CD4-positive, alpha-beta memory T cell (primary cell): ENCODE measurements at regions not wholly inside any gene's neighbourhood (a gene's known extent, or its start where the extent isn't known, plus 50 kb on each side); places are given as distances from the start of the nearest gene placed in this dataset.
"Not testable (repeated sequence)": the region's sequence is repeated elsewhere in the genome, so short reads cannot be mapped to it uniquely, and the experiment has no call there.

Experiments used
- CTCF ChIA-PET: fragments of 350-600 bp; sonication (Branson Sonifier 250); formaldehyde crosslinking; loops from one replicate; lab custom pipeline; 2021; ENCODE audit warnings: inconsistent platforms; ENCODE audit not compliant: partially characterized antibody; lab: Charles Lee
- POLR2A ChIA-PET: fragments of 350-600 bp; sonication (Branson Sonifier 250); formaldehyde crosslinking; loops from one replicate; lab custom pipeline; 2021; ENCODE audit not compliant: partially characterized antibody; lab: Charles Lee
- DNase-seq, 5 donors: peaks; one replicate each; pipeline versions ENCODE4 v3.0.0 to v3.0.0-alpha.2; 2020 to 2022; ENCODE audit warnings: mixed read lengths in 1 of 5
- H3K27ac ChIP-seq: one replicate; pipeline ENCODE4 v1.7.0; 2013; ENCODE audit warnings: low read depth, low read length
- H3K27me3 ChIP-seq: 2 replicates; pipeline ENCODE4 v1.7.0; 2013; ENCODE audit warnings: mild to moderate bottlenecking, low read length, moderate library complexity; ENCODE audit not compliant: insufficient read depth
- H3K36me3 ChIP-seq: 2 replicates; pipeline ENCODE4 v1.7.0; 2013; ENCODE audit warnings: mild to moderate bottlenecking, low read length, moderate library complexity; ENCODE audit not compliant: insufficient read depth
- H3K4me1 ChIP-seq: 2 replicates; pipeline ENCODE4 v1.7.0; 2013; ENCODE audit warnings: mild to moderate bottlenecking, low read length, moderate library complexity; ENCODE audit not compliant: insufficient read depth
- H3K4me3 ChIP-seq, 2 donors: one replicate each; pipeline ENCODE4 v1.7.0; 2013; ENCODE audit warnings: low read length in 2 of 2, mild to moderate bottlenecking in 1 of 2
- H3K9me3 ChIP-seq, 2 donors: one replicate each; pipeline ENCODE4 v1.7.0; 2013; ENCODE audit warnings: low read length in 2 of 2, control low read depth in 1 of 2; ENCODE audit not compliant: control insufficient read depth in 1 of 2
- H3K27ac Mint-ChIP-seq, 7 donors: one replicate each; pipeline ENCODE4 v1.8.0; 2020 to 2021; ENCODE audit warnings: mixed read lengths in 7 of 7, mild to moderate bottlenecking in 6 of 7, inconsistent platforms in 3 of 7, moderate library complexity in 3 of 7
- H3K27me3 Mint-ChIP-seq, 2 donors: one replicate each; pipeline ENCODE4 v1.8.0; 2020 to 2021; ENCODE audit warnings: mixed read lengths in 2 of 2
- H3K36me3 Mint-ChIP-seq, 2 donors: one replicate each; pipeline ENCODE4 v1.8.0; 2020 to 2021; ENCODE audit warnings: mixed read lengths in 2 of 2, inconsistent platforms in 1 of 2, mild to moderate bottlenecking in 1 of 2
- H3K4me1 Mint-ChIP-seq, 4 donors: one replicate each; pipeline ENCODE4 v1.8.0; 2020 to 2021; ENCODE audit warnings: mixed read lengths in 4 of 4, mild to moderate bottlenecking in 1 of 4
- H3K4me3 Mint-ChIP-seq, 8 donors: one replicate each; pipeline ENCODE4 v1.8.0; 2020 to 2021; ENCODE audit warnings: mixed read lengths in 8 of 8, mild to moderate bottlenecking in 7 of 8, moderate library complexity in 6 of 8, inconsistent platforms in 3 of 8
- H3K9me3 Mint-ChIP-seq, 8 donors: one replicate each; pipeline ENCODE4 v1.8.0; 2020 to 2021; ENCODE audit warnings: mixed read lengths in 8 of 8, mild to moderate bottlenecking in 5 of 8, inconsistent platforms in 3 of 8, moderate library complexity in 1 of 8
- intact Hi-C: fragments of 100-400 bp; cut with micrococcal nuclease; formaldehyde crosslinking; loops from one replicate; pipeline ENCODE4 v1.15.1; 2023

- Histone ChIP-seq H3K4me3 (no peak overlapping the region), H3K36me3 (no peaks in the 10 kb centered on the region), H3K9me3 (no peaks in the 10 kb centered on the region), H3K4me1 (no peaks in the 10 kb centered on the region), H3K27me3 (no peaks in the 10 kb centered on the region), H3K27ac (no peak overlapping the region)
- peaks cover 0 to 3% of the 10 kb centered on the region in 2 donors for H3K27me3 Mint-ChIP-seq
- CTCF ChIA-PET: interaction anchor here (0.9 kb wide), 1 partner anchor 252 kb away, joined by 3 read pairs; no protein-coding TSS in a partner anchor
- H3K9me3 Mint-ChIP-seq: peaks cover 0 to 2% (median 0%) of the 10 kb centered on the region in 8 donors
- no peak for DNase-seq
- no peaks in the 10 kb centered on the region for H3K4me1 Mint-ChIP-seq
- no peak overlapping the region for H3K4me3 Mint-ChIP-seq
- H3K36me3 Mint-ChIP-seq: no peaks in the 10 kb centered on the region
- H3K27ac Mint-ChIP-seq: no peak overlapping the region
- POLR2A ChIA-PET: no interaction called here
- intact Hi-C loops: no loop called here
Observed at GRCh38 chr9:89854715-89855475, 250.1 kb downstream of the GADD45G start.

- POLR2A ChIA-PET, H3K9me3 Mint-ChIP-seq, CTCF ChIA-PET, H3K36me3 Mint-ChIP-seq, H3K4me3 Mint-ChIP-seq, H3K27me3 ChIP-seq, H3K4me1 Mint-ChIP-seq, H3K27me3 Mint-ChIP-seq, intact Hi-C loops, H3K4me3 ChIP-seq, H3K9me3 ChIP-seq, H3K27ac ChIP-seq, DNase-seq, H3K4me1 ChIP-seq, H3K36me3 ChIP-seq: not testable (repeated sequence)
- H3K27ac Mint-ChIP-seq: peak overlapping the region in 1 of 7 donors; percentile 19
Observed at GRCh38 chr9:89856296-89856695, 251.5 kb downstream of the GADD45G start.

- intact Hi-C loops, H3K27me3 Mint-ChIP-seq, H3K27ac Mint-ChIP-seq, H3K27ac ChIP-seq, POLR2A ChIA-PET, H3K36me3 Mint-ChIP-seq, H3K4me3 ChIP-seq, CTCF ChIA-PET, DNase-seq, H3K9me3 Mint-ChIP-seq, H3K9me3 ChIP-seq, H3K36me3 ChIP-seq, H3K27me3 ChIP-seq, H3K4me1 Mint-ChIP-seq, H3K4me1 ChIP-seq, H3K4me3 Mint-ChIP-seq: not testable (repeated sequence)
Observed at GRCh38 chr9:89856950-89857349, 252.1 kb downstream of the GADD45G start.

- H3K9me3 Mint-ChIP-seq, intact Hi-C loops, H3K4me1 ChIP-seq, DNase-seq, H3K36me3 ChIP-seq, H3K27me3 ChIP-seq, H3K4me1 Mint-ChIP-seq, H3K4me3 ChIP-seq, CTCF ChIA-PET, POLR2A ChIA-PET, H3K27me3 Mint-ChIP-seq, H3K36me3 Mint-ChIP-seq, H3K27ac Mint-ChIP-seq, H3K9me3 ChIP-seq, H3K27ac ChIP-seq, H3K4me3 Mint-ChIP-seq: not testable (repeated sequence)
Observed at GRCh38 chr9:89859842-89860241, 255.0 kb downstream of the GADD45G start.

- POLR2A ChIA-PET, H3K27me3 ChIP-seq, H3K4me1 ChIP-seq, H3K4me1 Mint-ChIP-seq, H3K9me3 Mint-ChIP-seq, H3K36me3 ChIP-seq, CTCF ChIA-PET, H3K27ac ChIP-seq, H3K27me3 Mint-ChIP-seq, H3K4me3 Mint-ChIP-seq, DNase-seq, H3K9me3 ChIP-seq, H3K4me3 ChIP-seq, H3K36me3 Mint-ChIP-seq, H3K27ac Mint-ChIP-seq, intact Hi-C loops: not testable (repeated sequence)
Observed at GRCh38 chr9:89861371-89861770, 256.6 kb downstream of the GADD45G start.

- no peaks in the 10 kb centered on the region for H3K36me3 ChIP-seq
- H3K4me3 ChIP-seq: no peak overlapping the region
- peaks cover 0 to under 1% of the 10 kb centered on the region in 2 donors for H3K27me3 Mint-ChIP-seq
- peak overlapping the region in 1 of 7 donors; percentile 21 for H3K27ac Mint-ChIP-seq
- H3K9me3 Mint-ChIP-seq: no peaks in the 10 kb centered on the region
- POLR2A ChIA-PET: no interaction called here
- H3K4me1 ChIP-seq: no peaks in the 10 kb centered on the region
- H3K9me3 ChIP-seq: no peaks in the 10 kb centered on the region
- CTCF ChIA-PET: no interaction called here
- H3K36me3 Mint-ChIP-seq: no peaks in the 10 kb centered on the region
- H3K4me1 Mint-ChIP-seq: no peaks in the 10 kb centered on the region
- DNase-seq: no peak
- no peaks in the 10 kb centered on the region for H3K27me3 ChIP-seq
- no peak overlapping the region for H3K27ac ChIP-seq
- intact Hi-C loops: no loop called here
- H3K4me3 Mint-ChIP-seq: no peak overlapping the region
Observed at GRCh38 chr9:89862316-89862715, 257.5 kb downstream of the GADD45G start.

- CTCF ChIA-PET: no interaction called here
- H3K9me3 Mint-ChIP-seq: no peaks in the 10 kb centered on the region
- intact Hi-C loops: no loop called here
- no peaks in the 10 kb centered on the region for H3K4me1 ChIP-seq
- POLR2A ChIA-PET: no interaction called here
- DNase-seq: no peak
- no peak overlapping the region for H3K27ac Mint-ChIP-seq
- H3K27ac ChIP-seq: no peak overlapping the region
- no peaks in the 10 kb centered on the region for H3K27me3 ChIP-seq
- H3K4me1 Mint-ChIP-seq: no peaks in the 10 kb centered on the region
- no peak overlapping the region for H3K4me3 Mint-ChIP-seq
- no peak overlapping the region for H3K4me3 ChIP-seq
- H3K27me3 Mint-ChIP-seq: no peaks in the 10 kb centered on the region
- H3K36me3 Mint-ChIP-seq: no peaks in the 10 kb centered on the region
- no peaks in the 10 kb centered on the region for H3K36me3 ChIP-seq
- no peaks in the 10 kb centered on the region for H3K9me3 ChIP-seq
Observed at GRCh38 chr9:89863141-89863540, 258.3 kb downstream of the GADD45G start.
